ENCODE measurements at regions not wholly inside any gene's neighbourhood (a gene's known extent, or its start where the extent isn't known, plus 50 kb on each side); places are given as distances from the start of the nearest gene placed in this dataset.

GRCh38 chr12:23004473-23005020 is 379.6 kb downstream of the ETNK1 start:
- TF ChIP-seq CTCF (conservative IDR thresholded peaks at IDR 0.05; ENCODE audit: low read length) (no peak), EZH2phosphoT487 (IDR thresholded peaks at IDR 0.05; ENCODE audit: borderline replicate concordance, low read depth, low read length) (no peak)
